Lung (tissue), 11 donors: ENCODE measurements at regions not wholly inside any gene's neighbourhood (a gene's known extent, or its start where the extent isn't known, plus 50 kb on each side); places are given as distances from the start of the nearest gene placed in this dataset.

Experiments
- ATAC-seq: fragments of 200-7000 bp; cut with Tn5 transposase; one replicate; pipeline ENCODE4 v1.9.1; 2020; ENCODE audit warnings: moderate number of reproducible peaks; ENCODE audit not compliant: insufficient read depth, low FRiP score
- DNase-seq, 3 donors: peaks; one replicate each; pipeline ENCODE4 v3.0.0-alpha.2; 2013 to 2017
- H3K27ac ChIP-seq, 2 donors: one replicate each; pipeline ENCODE4 v1.5.1; 2013; ENCODE audit warnings: mild to moderate bottlenecking in 2 of 2, moderate library complexity in 2 of 2, control low read depth in 1 of 2, inconsistent platforms in 1 of 2, low read depth in 1 of 2, low read length in 1 of 2
- H3K27me3 ChIP-seq, 3 donors: one replicate each; pipeline ENCODE4 v1.5.1; 2013; ENCODE audit warnings: low read length in 2 of 3; ENCODE audit not compliant: control insufficient read depth in 3 of 3, insufficient read depth in 3 of 3
- H3K36me3 ChIP-seq, 4 donors: one replicate each; pipeline ENCODE4 v1.5.1; 2013; ENCODE audit warnings: low read length in 4 of 4, mild to moderate bottlenecking in 1 of 4, moderate library complexity in 1 of 4; ENCODE audit not compliant: control insufficient read depth in 4 of 4, insufficient read depth in 4 of 4
- H3K4me1 ChIP-seq, 5 donors: one replicate each; pipeline ENCODE4 v1.5.1; 2013; ENCODE audit warnings: low read length in 5 of 5, mild to moderate bottlenecking in 2 of 5, moderate library complexity in 1 of 5; ENCODE audit not compliant: control insufficient read depth in 5 of 5, insufficient read depth in 5 of 5
- H3K4me3 ChIP-seq: one replicate; pipeline ENCODE4 v1.5.1; 2013; ENCODE audit warnings: mild to moderate bottlenecking, control low read depth, moderate library complexity
- H3K9ac ChIP-seq, 2 donors: one replicate each; pipeline ENCODE4 v1.5.1; 2013; ENCODE audit warnings: low read length in 2 of 2, control low read depth in 1 of 2; ENCODE audit not compliant: insufficient read depth in 1 of 2
- H3K9me3 ChIP-seq, 4 donors: one replicate each; pipeline ENCODE4 v1.5.1; 2013; ENCODE audit warnings: low read length in 3 of 4, mild to moderate bottlenecking in 1 of 4, moderate library complexity in 1 of 4; ENCODE audit not compliant: control insufficient read depth in 4 of 4, insufficient read depth in 3 of 4
- WGBS, 2 donors: extraction: QIAGEN DNeasy Blood & Tissue Kit; methylation state at CpG; one replicate each; pipeline ENCODE4 v1.1.7; 2013; 5-methylcytosine and 5-hydroxymethylcytosine counted together
- TF ChIP-seq, protein P1 (sequence below): IDR thresholded peaks from 2 replicates; pipeline ENCODE4 v1.5.1; 2012; ENCODE audit warnings: mild to moderate bottlenecking; ENCODE audit errors: control extremely low read depth, extremely low read depth
- donor health status: control.
- donor health status: control.
- donor health status: Bipolar disorder and iron deficiency.
- donor health status: healthy.
- donor health status: DM: yes; HTN: yes; CAD: no.

DNA sequence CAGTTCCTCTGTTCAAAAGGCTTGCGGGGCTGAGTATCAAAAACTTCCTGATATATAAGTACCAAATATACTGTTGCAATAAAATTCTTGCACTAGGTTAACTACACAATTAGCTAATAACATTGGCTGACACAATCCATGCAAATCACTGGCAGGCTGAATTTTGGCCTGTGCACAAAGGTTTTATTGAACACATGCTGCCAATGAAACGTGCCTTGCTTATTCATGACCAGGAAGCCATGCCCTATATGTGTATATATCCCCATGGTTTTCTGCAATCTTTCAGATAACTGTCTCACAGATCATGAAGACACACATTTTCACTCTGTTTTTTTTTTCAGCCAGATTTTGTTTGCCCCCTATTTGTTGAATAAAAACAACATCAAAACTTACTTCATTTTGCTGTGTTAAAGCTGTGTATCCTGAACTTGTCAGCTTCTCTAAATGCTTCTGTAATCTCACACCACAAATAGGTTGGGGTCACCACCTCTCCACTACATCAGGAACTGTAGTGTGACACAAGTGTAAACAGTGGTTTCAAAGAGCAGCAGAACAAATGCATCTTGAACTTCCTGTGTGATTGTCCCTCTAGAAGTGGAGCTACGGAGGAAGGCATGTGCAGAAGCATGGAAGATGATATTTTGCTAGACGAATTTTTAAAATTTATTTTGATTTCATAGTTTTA lies 920.7 kb upstream of the NR2F2 start:
- TF ChIP-seq, protein P1, sequence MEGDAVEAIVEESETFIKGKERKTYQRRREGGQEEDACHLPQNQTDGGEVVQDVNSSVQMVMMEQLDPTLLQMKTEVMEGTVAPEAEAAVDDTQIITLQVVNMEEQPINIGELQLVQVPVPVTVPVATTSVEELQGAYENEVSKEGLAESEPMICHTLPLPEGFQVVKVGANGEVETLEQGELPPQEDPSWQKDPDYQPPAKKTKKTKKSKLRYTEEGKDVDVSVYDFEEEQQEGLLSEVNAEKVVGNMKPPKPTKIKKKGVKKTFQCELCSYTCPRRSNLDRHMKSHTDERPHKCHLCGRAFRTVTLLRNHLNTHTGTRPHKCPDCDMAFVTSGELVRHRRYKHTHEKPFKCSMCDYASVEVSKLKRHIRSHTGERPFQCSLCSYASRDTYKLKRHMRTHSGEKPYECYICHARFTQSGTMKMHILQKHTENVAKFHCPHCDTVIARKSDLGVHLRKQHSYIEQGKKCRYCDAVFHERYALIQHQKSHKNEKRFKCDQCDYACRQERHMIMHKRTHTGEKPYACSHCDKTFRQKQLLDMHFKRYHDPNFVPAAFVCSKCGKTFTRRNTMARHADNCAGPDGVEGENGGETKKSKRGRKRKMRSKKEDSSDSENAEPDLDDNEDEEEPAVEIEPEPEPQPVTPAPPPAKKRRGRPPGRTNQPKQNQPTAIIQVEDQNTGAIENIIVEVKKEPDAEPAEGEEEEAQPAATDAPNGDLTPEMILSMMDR, result no peak

DNA sequence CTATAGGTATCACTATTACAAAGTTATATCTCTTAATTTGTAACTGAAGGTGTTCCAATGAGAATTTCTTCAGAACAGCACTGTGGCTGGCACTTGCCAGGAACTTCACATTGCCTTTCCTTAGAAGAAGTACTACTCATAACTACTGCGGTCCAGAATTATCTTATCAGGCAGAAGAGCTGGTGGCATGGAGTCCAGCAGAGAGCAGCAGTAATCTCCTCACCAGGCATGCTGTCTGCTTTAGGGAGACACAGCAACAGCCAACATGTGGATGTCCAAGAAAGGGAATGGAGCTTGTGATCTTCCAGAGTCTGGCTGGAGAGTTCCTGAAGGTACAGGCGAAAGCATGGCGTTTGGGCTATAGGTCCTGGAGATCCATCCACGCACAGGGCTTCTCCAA lies 919.7 kb upstream of the NR2F2 start:
- no peak overlapping the region for H3K9ac ChIP-seq
- TF ChIP-seq, protein P1, result no peak
- no peak overlapping the region for H3K27ac ChIP-seq
- H3K36me3 ChIP-seq, result no peaks in the 10 kb centered on the region
- ATAC-seq, result no peak
- 91 to 95% methylated on average over 4 of the region's 4 CpGs for WGBS, 2 donors
- DNase-seq, result peak in 2 of 3 donors; percentile 55 to 57
- no peaks in the 10 kb centered on the region for H3K27me3 ChIP-seq
- peaks cover 0 to 37% (median 5%) of the 10 kb centered on the region in 5 donors for H3K4me1 ChIP-seq
- peaks cover 0 to 2% (median 0%) of the 10 kb centered on the region in 4 donors for H3K9me3 ChIP-seq
- H3K4me3 ChIP-seq, result no peak overlapping the region

More for the DNA sequence above, 920.7 kb upstream of the NR2F2 start:
- H3K27me3 ChIP-seq, result no peaks in the 10 kb centered on the region
- no peak for ATAC-seq
- no peak overlapping the region for H3K4me3 ChIP-seq
- H3K27ac ChIP-seq, result no peak overlapping the region
- no peak overlapping the region for H3K9ac ChIP-seq
- H3K36me3 ChIP-seq, result no peaks in the 10 kb centered on the region
- H3K4me1 ChIP-seq, result peaks cover 0 to 37% (median 5%) of the 10 kb centered on the region in 5 donors
- 36 to 39% methylated on average over 4 of the region's 4 CpGs for WGBS, 2 donors
- H3K9me3 ChIP-seq, result peaks cover 0 to 2% (median 0%) of the 10 kb centered on the region in 4 donors
- DNase-seq, result peak; percentile 88 to 97 (median 97)

DNA sequence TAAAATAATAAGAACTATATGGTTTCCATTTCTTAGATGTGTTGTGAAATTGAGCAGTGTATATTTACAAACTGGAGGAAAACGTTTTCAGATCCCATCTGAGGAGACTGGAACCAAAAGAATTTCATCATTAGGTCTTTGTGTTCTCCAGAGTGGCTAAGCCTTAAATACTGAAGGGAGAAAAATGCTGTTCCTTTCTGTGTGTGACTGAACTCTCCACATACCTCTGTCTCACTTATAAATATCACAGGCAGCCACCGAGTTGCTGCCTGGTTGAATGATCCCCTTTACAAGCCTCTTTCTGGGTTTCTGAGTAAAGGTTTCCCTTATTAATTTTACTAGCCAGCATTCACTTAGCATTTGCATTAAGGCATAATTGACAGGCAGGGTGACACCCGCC lies 913.9 kb upstream of the NR2F2 start:
- Histone ChIP-seq H3K4me3 (no peak overlapping the region), H3K9ac (no peak overlapping the region), H3K27me3 (no peaks in the 10 kb centered on the region), H3K4me1 (no peaks in the 10 kb centered on the region), H3K27ac (no peak overlapping the region), H3K36me3 (no peaks in the 10 kb centered on the region), H3K9me3 (peaks cover 0 to 5% (median 0%) of the 10 kb centered on the region in 4 donors)
- WGBS, 2 donors, result 49 to 70% methylated on average over 3 of the region's 3 CpGs
- ATAC-seq, result no peak
- no peak for DNase-seq
- TF ChIP-seq, protein P1, result no peak
